Right renal pelvis (tissue), 4 donors: ENCODE measurements at regions not wholly inside any gene's neighbourhood (a gene's known extent, or its start where the extent isn't known, plus 50 kb on each side); places are given as distances from the start of the nearest gene placed in this dataset.

ENCODE experiments used
- DNase-seq, 4 donors: peaks; one replicate each; pipeline ENCODE4 v3.0.0-alpha.2; 2013; ENCODE audit warnings: low read depth in 4 of 4, low spot score in 3 of 4, missing footprints in 1 of 4

DNA sequence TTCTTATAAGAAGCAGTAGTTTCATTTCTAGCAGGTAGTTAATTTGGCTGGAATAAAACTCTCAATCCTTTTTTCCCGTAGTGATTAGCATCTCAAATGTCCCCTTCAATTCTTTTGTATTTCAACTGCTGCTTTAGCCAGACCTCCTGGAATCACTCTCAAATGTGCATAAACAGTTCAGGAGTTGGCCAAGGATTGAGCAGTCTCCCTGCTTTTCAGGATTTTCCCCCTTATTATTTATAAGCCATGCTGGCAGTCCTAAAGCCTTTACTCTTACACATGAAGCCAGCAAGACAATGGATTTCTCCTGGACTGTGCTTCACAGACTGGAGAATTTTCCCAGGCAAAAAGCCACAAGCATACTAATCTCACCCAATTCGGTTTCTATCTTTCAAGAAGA is 950.1 kb downstream of the VRK1 start:
- no peak for DNase-seq

- peak in 1 of 4 donors; percentile 10 for DNase-seq
These were observed 951.4 kb downstream of the VRK1 start for GRCh38 chr14:97748616-97749015.

- no peak for DNase-seq
These were observed 960.3 kb downstream of the VRK1 start for GRCh38 chr14:97757491-97757890.

DNA sequence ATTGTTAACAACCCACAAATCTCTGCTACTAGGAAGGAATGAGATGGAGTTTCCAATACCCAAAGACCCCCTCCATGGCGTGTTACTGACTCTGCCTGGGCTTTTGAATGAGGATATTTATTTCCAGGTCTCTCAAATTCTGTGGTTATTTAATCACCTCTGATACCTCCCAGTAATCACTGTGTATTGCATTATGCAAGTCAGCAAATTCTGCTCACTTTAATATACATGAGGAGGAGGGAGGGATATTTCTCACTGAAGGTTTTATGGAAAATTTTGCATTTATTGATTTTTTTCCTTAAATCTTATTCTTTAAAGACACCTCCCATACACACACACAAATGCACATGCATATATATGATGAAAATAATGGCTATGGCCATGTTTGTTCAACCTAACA is 962.9 kb downstream of the VRK1 start:
- no peak for DNase-seq

DNA sequence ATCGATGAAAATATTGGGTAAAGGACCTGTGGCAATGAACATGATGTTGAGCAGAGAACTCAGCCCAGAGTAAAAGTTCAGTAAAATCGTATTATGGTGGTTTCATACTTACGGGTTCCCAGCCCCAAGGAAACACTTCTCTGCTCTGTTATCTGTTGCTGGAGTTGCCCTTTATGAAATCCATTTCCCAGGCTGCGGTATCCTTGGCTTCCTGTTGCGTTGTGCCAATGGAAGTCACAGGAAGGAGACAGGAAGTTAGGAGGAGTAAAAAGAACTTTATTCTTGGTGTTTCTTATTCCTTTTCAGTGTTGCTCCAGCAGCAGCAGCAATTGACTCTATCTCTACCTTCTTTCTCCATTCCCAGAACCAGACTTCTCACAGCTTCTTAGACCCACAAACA is 965.2 kb downstream of the VRK1 start:
- DNase-seq = no peak

- no peak for DNase-seq
These were observed 974.3 kb downstream of the VRK1 start for GRCh38 chr14:97771340-97772045.

DNA sequence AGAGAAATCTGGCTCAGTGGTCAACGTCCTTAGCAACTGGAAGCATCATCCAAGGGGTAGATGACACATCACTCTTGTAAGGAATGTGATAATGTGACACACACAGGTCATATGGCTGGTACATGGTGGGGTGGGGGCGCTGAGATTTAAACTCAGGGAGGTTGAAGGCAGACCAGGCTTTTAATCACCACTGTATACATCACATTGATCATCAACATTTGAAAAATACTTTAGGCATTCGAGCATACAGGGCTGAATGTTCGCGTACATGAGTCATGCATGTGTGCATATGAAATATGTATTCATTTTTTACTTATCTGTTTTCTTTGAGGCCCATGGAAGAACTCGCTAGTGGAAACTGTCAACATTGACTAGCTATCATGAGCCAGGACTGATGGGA is 976.4 kb downstream of the VRK1 start:
- no peak for DNase-seq

DNA sequence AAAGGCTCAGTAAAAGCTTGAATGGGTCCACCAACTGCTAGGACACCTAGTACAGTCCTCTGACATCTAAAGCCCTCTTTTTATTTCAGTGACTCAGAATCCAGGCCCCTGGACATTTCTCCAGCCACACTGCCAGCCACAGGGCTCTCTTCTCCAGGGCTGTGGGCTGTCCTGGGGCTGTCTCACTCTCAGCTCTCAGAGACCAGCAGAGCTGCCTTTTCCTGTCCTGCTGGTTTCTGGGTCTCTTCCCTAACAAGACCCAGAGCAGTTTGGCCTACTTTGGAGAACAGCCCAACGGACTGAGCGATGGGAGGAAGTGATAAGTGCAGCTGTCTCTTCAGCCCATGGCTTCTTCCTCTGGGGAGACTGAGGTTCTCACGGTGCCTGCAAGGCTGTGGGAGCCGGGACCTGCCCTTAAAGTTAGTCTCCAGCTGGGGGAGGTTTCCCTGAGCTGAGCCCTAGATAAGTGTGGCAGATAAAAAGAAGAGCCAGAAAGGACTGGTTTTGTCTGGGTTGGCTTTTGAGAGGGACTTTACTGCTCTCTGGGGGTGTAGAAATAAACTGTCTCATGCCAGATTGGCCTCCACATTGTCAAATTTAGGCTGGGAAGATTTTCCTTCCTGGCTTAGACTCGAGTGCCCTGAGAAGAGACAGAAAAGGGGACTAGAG is 979.8 kb downstream of the VRK1 start:
- no peak for DNase-seq

- DNase-seq = no peak
These were observed 980.6 kb downstream of the VRK1 start for GRCh38 chr14:97777622-97778355.

- DNase-seq = no peak
These were observed 982.0 kb downstream of the VRK1 start for GRCh38 chr14:97779140-97779539.

DNA sequence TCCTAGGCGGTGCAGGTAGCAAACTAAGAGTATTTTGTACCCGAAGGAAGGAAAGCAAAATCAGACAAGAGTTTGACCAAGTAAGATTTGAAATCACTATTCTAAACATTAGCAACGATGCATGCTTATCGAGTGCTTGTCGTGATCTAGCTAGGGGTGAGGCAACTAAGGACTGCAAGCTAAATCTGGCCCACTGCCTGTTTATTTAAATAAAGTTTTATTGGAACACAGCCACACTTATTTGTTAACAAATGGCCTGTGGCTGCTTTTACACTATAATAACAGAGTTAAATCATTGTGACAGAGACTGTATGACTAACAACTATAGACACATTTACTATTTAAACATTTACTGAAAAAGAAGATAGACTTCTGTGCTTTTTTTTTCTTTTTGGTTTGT is 983.6 kb downstream of the VRK1 start:
- no peak for DNase-seq

- DNase-seq = no peak
These were observed 984.8 kb downstream of the VRK1 start for GRCh38 chr14:97781961-97782360.

- no peak for DNase-seq
These were observed 985.8 kb downstream of the VRK1 start for GRCh38 chr14:97782871-97783414.

- no peak for DNase-seq
These were observed 988.3 kb downstream of the VRK1 start for GRCh38 chr14:97785495-97785894.

- no peak for DNase-seq
These were observed 991.2 kb downstream of the VRK1 start for GRCh38 chr14:97788364-97788763.

DNA sequence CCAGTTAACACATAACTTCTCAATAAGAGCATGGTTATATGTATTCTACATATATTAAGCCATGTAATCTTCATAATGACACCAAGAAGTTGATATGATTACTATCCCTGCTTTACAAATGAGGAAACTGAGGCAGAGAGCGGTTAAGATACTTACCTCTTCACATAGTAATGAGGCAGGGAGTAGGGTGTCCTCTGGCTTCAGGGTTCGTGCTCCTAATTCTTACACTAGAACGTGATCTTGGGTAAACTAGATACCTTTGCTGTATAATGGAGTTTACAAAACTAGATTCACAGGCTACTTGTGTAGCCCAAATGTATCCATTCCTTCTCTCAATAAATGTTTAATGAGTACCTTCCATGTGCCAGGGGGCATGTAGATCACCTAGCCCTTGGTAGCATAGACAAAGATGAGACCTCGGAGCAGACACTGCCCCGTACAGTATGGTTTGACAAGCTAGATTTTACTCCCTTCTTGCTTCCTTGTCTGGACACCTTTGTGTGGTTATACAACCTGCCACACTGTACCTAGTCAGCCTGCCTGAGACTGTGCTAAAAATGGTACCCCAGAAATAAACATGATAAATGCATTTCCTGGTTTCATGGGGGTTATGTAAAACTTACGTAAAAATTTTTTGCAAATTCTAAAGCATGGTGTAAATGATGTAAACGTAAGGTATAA is 991.8 kb downstream of the VRK1 start:
- DNase-seq = no peak

- no peak for DNase-seq
These were observed 993.9 kb downstream of the VRK1 start for GRCh38 chr14:97791072-97791471.

- no peak for DNase-seq
These were observed 994.7 kb downstream of the VRK1 start for GRCh38 chr14:97791906-97792305.

- no peak for DNase-seq
These were observed 999.3 kb downstream of the VRK1 start for GRCh38 chr14:97796511-97796910.

DNA sequence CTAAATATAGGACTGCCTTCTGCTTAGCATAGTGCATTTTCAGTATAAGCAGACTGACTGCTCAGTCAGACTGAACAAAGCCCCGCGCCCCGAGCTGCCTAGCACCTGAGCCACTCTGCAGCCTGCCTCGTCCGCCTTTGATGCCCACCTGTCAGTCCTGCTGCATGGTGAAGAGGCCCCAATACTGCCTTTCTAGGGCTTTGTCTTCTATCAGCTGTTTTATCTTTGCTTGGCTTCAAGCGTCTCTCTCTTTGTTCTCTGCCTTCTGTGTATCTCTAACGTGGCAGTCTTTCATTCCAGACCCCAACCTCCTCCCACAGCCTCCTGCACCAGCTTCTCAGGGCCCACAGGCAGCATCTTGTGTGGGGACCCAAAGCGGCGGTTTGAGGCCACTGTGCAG is 1001.0 kb downstream of the VRK1 start:
- DNase-seq = no peak
